Stomach (tissue), 4 donors: ENCODE measurements at regions not wholly inside any gene's neighbourhood (a gene's known extent, or its start where the extent isn't known, plus 50 kb on each side); places are given as distances from the start of the nearest gene placed in this dataset.

Experiments used
- EP300 ChIP-seq: sonication (generic); formaldehyde crosslinking; IDR thresholded peaks from one replicate; pipeline ENCODE4 v1.6.1; 2017; ENCODE audit warnings: antibody characterized with exemption
- POLR2A ChIP-seq, 4 donors: fragments of 450-650 bp; IDR thresholded peaks; one replicate each; pipeline ENCODE4 v1.6.1; 2016; ENCODE audit warnings: antibody characterized with exemption in 4 of 4, control low read depth in 2 of 4, mild to moderate bottlenecking in 1 of 4, moderate library complexity in 1 of 4
- POLR2AphosphoS5 ChIP-seq, 3 donors: sonication (generic); formaldehyde crosslinking; IDR thresholded peaks; one replicate each; pipeline ENCODE4 v1.6.1; 2016; ENCODE audit warnings: antibody characterized with exemption in 3 of 3
- TF ChIP-seq, protein P1 (sequence below), 7 experiments: fragments of 450-650 bp in 4 of 7; fragments of 200-600 bp in 3 of 7; sonication (generic) in 3 of 7; IDR thresholded peaks; one replicate each; pipeline ENCODE4 v1.5.1; 2016 to 2019; ENCODE audit warnings: antibody characterized with exemption in 7 of 7, control low read depth in 2 of 7, mild to moderate bottlenecking in 1 of 7

DNA sequence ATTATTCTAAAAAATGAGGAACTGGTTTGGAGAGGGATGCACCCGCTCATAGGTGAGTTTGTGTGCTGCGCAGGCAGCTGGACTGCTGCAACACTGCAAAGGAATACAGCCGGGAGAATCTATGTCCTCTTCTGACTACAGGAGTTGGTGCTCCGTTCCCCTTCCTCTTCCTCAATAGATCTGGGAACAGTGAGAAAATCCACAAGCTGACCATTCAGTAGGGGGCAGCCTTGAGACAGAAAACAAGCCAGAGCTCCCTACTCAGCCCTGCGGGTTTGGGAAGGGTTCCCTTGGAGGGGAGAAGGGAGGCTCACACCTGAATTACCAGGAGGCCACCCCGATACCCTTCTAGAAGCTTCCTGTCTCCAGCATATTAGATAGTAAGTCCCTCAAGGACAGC, 87.3 kb upstream of the FOXI2 start:
- TF ChIP-seq, protein P1, sequence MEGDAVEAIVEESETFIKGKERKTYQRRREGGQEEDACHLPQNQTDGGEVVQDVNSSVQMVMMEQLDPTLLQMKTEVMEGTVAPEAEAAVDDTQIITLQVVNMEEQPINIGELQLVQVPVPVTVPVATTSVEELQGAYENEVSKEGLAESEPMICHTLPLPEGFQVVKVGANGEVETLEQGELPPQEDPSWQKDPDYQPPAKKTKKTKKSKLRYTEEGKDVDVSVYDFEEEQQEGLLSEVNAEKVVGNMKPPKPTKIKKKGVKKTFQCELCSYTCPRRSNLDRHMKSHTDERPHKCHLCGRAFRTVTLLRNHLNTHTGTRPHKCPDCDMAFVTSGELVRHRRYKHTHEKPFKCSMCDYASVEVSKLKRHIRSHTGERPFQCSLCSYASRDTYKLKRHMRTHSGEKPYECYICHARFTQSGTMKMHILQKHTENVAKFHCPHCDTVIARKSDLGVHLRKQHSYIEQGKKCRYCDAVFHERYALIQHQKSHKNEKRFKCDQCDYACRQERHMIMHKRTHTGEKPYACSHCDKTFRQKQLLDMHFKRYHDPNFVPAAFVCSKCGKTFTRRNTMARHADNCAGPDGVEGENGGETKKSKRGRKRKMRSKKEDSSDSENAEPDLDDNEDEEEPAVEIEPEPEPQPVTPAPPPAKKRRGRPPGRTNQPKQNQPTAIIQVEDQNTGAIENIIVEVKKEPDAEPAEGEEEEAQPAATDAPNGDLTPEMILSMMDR (IDR thresholded peaks at IDR 0.05) = no peak
- TF ChIP-seq EP300 (no peak), POLR2A (IDR thresholded peaks at IDR 0.05) (no peak), POLR2AphosphoS5 (IDR thresholded peaks at IDR 0.05) (no peak)
